ENCODE measurements at regions not wholly inside any gene's neighbourhood (a gene's known extent, or its start where the extent isn't known, plus 50 kb on each side); places are given as distances from the start of the nearest gene placed in this dataset.

DNA sequence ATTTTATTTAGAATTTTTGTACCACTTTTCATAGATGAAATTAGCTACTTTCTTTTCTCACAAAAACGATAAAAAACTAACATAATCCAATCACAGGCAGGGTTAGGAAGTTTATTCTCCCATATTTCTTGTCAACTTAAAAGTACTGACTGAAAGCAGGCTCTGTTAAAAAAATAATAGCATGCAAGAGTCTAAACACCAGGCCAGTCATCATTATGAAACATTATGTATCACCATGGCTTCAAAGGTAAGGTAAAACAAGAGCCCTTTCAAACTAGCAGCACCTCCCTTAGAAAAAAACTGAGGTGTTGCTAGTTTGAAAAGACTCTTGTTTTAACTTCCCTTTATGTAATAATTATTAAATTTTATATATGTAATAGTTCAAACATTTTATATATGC lies 848.0 kb downstream of the RNF144A start:
- Mint-ChIP-seq H3K9me3 (peaks cover 27% of the 10 kb centered on the region), H3K27me3 (no peaks in the 10 kb centered on the region), H3K4me1 (ENCODE audit: low read depth) (no peaks in the 10 kb centered on the region), H3K4me3 (no peak overlapping the region), H3K27ac (no peak overlapping the region), H3K36me3 (ENCODE audit: low read depth) (peaks cover 21% of the 10 kb centered on the region)
- intact Hi-C loops (cut with micrococcal nuclease) = no loop called here

DNA sequence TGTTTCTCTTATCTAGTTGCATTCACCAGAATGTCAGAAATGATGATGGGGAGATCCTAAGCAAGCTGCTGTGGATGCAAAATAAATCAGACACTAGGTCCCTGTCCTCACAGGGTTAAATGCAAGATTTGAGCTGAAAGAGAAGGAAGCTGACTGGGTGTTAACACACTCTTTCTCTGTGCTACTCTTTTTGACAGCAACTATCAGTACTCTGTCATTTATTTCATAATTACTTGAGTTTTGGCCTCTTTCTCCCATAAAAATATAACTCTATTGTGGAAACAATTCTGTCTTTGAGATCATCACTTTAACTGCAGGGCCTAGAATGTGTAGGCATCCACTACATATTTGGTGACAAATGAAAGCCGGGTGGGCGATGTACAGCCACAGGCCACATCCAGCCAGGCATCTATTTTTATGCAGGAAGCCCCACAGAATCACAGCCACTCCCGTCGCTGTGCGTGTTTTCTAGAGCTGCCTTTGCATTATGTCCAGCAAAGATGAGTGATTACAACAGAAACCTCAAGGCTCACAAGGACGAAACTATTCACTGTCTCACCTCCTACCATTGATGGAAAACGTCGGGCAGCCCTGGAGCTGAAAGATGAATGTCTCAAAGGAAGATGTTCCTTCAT lies 849.0 kb downstream of the RNF144A start:
- Mint-ChIP-seq H3K4me1 (ENCODE audit: low read depth) (no peaks in the 10 kb centered on the region), H3K27ac (no peak overlapping the region), H3K9me3 (peaks cover 27% of the 10 kb centered on the region), H3K4me3 (no peak overlapping the region), H3K36me3 (ENCODE audit: low read depth) (peaks cover 21% of the 10 kb centered on the region), H3K27me3 (no peaks in the 10 kb centered on the region)
- intact Hi-C loops (cut with micrococcal nuclease) = no loop called here

DNA sequence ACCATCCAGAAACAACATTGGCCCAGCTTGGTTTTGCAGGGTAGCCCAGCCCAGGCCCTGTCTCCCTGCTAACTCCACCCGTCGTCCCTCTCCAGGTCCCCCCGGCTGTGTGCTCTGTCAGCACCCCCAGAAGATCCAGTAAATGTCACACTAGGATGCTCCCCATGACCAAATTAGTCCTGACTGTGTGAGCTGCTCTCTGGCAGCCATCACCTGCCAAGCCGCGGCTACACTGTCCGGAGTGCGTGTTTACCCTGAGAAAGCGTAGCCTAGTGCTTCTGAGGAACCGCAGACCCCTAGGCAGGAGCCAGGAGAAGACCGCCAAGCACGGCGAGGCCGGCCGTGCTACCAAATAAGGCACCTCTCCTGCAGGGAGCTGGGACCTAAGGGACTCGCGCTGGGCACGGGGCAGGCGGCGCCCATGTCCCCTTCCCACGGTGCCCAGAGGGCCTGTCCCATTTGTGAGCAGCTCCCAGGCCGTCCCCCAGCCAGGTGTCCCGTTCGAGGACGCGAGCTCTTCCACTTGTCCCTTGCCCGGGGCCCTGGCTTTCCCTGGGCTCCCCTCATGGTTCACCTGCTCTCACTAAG lies 849.9 kb downstream of the RNF144A start:
- Mint-ChIP-seq H3K9me3 (peaks cover 27% of the 10 kb centered on the region), H3K27me3 (no peaks in the 10 kb centered on the region), H3K4me1 (ENCODE audit: low read depth) (peaks cover 5% of the 10 kb centered on the region), H3K4me3 (no peak overlapping the region), H3K27ac (no peak overlapping the region), H3K36me3 (ENCODE audit: low read depth) (peaks cover 21% of the 10 kb centered on the region)
- intact Hi-C loops (cut with micrococcal nuclease) = no loop called here

DNA sequence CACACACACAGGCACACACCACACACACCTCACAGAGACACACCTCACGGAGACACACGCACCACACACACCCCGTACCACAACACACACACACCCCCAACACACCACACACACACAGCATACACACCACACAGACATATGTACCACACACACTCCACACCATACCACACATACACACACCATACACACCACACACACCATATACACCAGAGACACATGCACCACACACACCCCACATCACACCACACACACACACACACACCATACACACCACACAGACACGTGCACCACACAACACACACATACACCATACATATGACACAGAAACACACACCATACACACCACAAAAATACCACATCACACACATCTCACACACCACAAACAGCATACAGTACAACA lies 850.7 kb downstream of the RNF144A start:
- Mint-ChIP-seq H3K27me3 (no peaks in the 10 kb centered on the region), H3K4me3 (no peak overlapping the region), H3K27ac (no peak overlapping the region), H3K4me1 (ENCODE audit: low read depth) (peaks cover 8% of the 10 kb centered on the region), H3K9me3 (peaks cover 19% of the 10 kb centered on the region), H3K36me3 (ENCODE audit: low read depth) (peaks cover 14% of the 10 kb centered on the region)
- intact Hi-C loops (cut with micrococcal nuclease) = no loop called here

DNA sequence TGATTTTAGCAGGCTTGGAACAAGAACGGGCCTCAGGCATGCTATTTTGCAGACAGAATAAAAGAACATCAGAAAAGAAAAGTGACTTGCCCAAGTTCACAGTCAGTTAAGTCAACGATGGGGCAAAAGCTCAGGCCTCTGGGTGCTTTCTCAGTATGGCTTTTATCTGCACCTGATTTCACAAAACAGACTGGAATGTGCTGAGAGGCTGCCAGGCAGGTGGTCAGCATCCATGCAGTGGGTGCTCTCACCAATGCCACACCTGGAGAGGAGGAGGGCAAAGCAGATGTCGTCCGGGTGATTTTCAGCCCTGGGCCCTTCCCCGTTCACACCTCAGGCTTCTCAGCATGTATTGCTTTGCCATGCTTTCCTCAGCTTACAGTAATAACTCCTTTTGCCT lies 854.6 kb downstream of the RNF144A start:
- Mint-ChIP-seq H3K4me1 (ENCODE audit: low read depth) (peaks cover 31% of the 10 kb centered on the region), H3K27me3 (peaks cover 8% of the 10 kb centered on the region), H3K27ac (peak overlapping the region; percentile 11), H3K36me3 (ENCODE audit: low read depth) (no peaks in the 10 kb centered on the region), H3K4me3 (no peak overlapping the region), H3K9me3 (no peaks in the 10 kb centered on the region)
- intact Hi-C loops (cut with micrococcal nuclease) = loop anchor here (2.0 kb wide), 1 partner anchor 23 kb away; no protein-coding TSS in a partner anchor

DNA sequence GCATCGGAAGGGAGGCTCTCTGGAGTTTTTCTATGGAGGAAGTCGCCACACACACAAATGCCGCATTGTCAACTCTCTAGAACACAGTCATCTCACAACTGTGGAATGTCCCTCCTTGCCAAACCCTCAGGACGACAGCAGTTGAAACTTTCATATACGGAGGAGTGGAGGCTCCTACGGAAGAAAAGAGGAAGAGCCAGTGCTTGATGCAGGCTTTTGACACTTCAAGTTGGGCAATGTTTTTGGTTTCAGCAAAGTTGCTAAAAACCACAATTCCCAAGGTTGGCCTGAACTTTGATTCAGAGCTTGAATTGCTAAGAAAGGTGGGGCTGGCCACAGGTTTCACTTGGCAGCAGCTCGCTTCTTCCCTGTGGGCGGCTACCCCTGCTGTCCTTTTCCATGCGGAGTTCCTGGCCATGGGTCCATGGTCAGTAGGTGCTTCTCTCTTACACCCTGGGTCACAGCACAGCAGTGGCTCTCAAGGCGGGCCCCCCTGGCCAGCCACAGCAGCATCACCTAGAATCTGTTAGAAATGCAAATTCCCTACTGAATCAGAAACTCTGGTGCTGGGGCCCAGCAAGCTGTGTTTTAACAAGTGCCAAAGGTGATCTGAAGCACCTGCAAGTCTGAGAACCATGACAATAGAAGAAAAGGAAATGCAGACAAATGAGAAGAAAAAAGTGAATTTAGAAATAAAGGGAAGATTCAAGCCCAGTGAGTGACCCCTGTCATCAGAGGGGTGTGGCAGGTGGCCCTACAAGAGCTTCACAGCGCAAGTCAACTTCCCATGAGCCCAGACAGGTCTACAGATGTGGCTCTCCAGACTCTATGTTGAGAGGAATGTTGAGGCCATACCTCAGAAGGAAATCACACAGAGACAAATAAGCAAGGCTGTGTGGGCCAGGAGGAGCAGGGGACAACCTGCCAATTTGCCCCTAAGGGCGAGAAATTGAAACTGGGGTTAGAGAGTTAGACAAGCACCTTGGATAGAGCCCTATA lies 856.4 kb downstream of the RNF144A start:
- Mint-ChIP-seq H3K4me1 (ENCODE audit: low read depth) (peaks cover 31% of the 10 kb centered on the region), H3K27me3 (peaks cover 13% of the 10 kb centered on the region), H3K27ac (peak overlapping the region; percentile 89), H3K4me3 (peak overlapping the region; percentile 58), H3K36me3 (ENCODE audit: low read depth) (no peaks in the 10 kb centered on the region), H3K9me3 (no peaks in the 10 kb centered on the region)
- intact Hi-C loops (cut with micrococcal nuclease) = loop anchor here (2.0 kb wide), 1 partner anchor 21 kb away; no protein-coding TSS in a partner anchor

DNA sequence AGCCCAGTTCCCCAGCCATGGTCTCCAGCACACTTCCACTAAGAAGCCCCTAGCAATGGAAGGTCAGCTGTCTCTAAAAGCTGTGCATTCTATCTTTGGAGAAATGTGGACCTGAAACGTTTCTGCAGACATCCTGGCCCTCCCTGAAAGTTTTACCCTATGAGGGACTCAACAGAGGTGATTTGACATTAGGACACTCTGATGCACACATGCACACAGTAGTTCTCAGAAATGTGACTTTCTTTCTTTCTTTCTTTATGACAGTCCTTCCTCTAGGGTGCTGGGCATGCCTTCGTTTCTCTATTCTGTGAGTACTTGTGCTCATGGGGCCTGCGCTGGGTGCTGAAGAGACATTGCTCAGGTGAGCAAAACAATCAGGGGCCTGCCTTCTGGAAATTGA lies 857.3 kb downstream of the RNF144A start:
- intact Hi-C loops (cut with micrococcal nuclease) = no loop called here
- H3K27ac Mint-ChIP-seq = peak overlapping the region; percentile 89
- H3K27me3 Mint-ChIP-seq = peaks cover 13% of the 10 kb centered on the region
- no peak overlapping the region for H3K4me3 Mint-ChIP-seq
- H3K36me3 Mint-ChIP-seq (ENCODE audit: low read depth) = no peaks in the 10 kb centered on the region
- H3K9me3 Mint-ChIP-seq = no peaks in the 10 kb centered on the region
- H3K4me1 Mint-ChIP-seq (ENCODE audit: low read depth) = peaks cover 31% of the 10 kb centered on the region

DNA sequence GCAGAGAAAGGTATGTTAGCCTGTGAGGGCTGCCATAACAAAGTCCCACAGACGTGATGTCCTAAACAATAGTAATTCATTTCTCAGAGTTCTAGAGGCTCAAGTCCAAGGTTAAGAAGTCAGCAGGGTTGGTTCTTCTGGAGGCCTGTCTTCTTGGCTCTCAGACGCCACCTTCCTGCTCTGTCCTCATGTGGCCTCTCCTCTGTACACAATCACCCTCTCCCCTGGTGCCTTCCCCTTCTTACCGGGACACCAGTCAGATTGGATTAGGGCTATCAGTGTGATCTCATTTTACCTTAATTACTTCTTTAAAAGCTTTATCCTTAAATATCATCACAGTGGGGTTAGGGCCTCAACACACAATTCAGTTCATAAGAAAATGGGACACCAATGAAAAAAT lies 860.5 kb downstream of the RNF144A start:
- H3K27ac Mint-ChIP-seq = peak overlapping the region; percentile 11
- H3K4me1 Mint-ChIP-seq (ENCODE audit: low read depth) = peaks cover 28% of the 10 kb centered on the region
- H3K27me3 Mint-ChIP-seq = peaks cover 14% of the 10 kb centered on the region
- H3K4me3 Mint-ChIP-seq = no peak overlapping the region
- H3K36me3 Mint-ChIP-seq (ENCODE audit: low read depth) = no peaks in the 10 kb centered on the region
- intact Hi-C loops (cut with micrococcal nuclease) = no loop called here
- H3K9me3 Mint-ChIP-seq = no peaks in the 10 kb centered on the region

DNA sequence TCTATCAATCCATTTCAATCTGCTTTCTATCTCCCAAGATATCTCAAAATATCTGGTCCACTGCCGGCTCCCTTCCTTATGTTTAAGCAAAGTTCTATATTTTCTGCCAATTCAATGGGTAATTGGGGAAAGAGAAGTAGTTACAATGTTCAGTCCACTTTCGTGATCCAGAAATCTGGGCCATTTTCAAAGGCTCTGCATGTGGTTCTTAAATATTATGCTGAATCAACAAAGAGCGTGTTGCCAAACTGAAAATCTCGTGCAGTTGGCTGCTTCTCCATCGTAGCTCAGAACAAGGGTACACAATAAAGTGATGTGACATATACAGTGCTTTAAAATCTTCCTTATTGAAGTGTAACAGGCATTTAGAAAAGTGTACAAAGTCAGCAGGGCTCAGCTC lies 863.1 kb downstream of the RNF144A start:
- no peaks in the 10 kb centered on the region for H3K9me3 Mint-ChIP-seq
- peaks cover 9% of the 10 kb centered on the region for H3K4me1 Mint-ChIP-seq (ENCODE audit: low read depth)
- peaks cover 18% of the 10 kb centered on the region for H3K27me3 Mint-ChIP-seq
- no peak overlapping the region for H3K4me3 Mint-ChIP-seq
- H3K27ac Mint-ChIP-seq = no peak overlapping the region
- H3K36me3 Mint-ChIP-seq (ENCODE audit: low read depth) = no peaks in the 10 kb centered on the region
- intact Hi-C loops (cut with micrococcal nuclease) = no loop called here

DNA sequence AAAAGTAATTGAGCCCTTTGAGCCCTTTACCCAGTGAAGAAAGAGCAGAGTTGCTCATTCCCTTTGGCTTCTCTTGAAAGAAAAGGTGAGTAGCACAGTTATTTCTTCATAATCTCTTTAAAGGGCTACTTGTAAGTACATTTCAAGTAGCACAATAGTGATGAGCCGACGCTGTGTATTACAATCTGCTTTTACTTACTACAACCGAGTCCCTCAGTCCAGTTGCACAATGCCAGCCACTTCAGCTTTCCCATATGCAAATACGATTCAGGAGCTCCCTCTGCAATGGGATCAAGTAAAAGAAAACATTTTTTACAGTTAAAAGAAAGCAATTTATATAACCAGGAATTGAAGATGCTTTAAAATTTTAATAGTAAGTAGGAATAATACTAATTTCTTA lies 868.5 kb downstream of the RNF144A start:
- Mint-ChIP-seq H3K27ac (no peak overlapping the region), H3K4me3 (no peak overlapping the region)
- intact Hi-C loops (cut with micrococcal nuclease) = no loop called here

DNA sequence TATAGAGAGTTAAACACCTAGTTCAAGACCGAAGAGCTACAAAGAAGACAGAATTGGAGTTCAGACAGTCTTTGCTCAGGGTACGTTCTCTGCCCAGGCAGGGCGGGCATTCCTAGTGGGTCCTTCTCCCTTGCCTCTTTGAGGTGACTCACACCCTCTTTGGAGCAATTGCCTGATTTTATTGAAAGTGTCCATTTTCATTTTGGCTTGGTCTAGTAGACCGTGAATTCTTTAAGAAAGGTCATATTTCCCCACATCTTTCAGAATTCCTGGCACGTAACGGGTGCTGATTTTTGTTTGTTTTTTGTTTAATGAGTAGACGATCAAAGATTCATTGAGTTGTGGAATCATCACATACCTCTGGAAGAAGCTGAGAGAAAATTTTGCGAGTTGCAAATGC lies 871.5 kb downstream of the RNF144A start:
- Mint-ChIP-seq H3K4me1 (ENCODE audit: low read depth) (no peaks in the 10 kb centered on the region), H3K9me3 (no peaks in the 10 kb centered on the region), H3K27ac (no peak overlapping the region), H3K27me3 (no peaks in the 10 kb centered on the region), H3K36me3 (ENCODE audit: low read depth) (no peaks in the 10 kb centered on the region), H3K4me3 (no peak overlapping the region)
- intact Hi-C loops (cut with micrococcal nuclease) = no loop called here

More for the DNA sequence above, 868.5 kb downstream of the RNF144A start:
- Mint-ChIP-seq H3K36me3 (ENCODE audit: low read depth) (no peaks in the 10 kb centered on the region), H3K4me1 (ENCODE audit: low read depth) (peaks cover 9% of the 10 kb centered on the region), H3K27me3 (peaks cover 5% of the 10 kb centered on the region), H3K9me3 (no peaks in the 10 kb centered on the region)

DNA sequence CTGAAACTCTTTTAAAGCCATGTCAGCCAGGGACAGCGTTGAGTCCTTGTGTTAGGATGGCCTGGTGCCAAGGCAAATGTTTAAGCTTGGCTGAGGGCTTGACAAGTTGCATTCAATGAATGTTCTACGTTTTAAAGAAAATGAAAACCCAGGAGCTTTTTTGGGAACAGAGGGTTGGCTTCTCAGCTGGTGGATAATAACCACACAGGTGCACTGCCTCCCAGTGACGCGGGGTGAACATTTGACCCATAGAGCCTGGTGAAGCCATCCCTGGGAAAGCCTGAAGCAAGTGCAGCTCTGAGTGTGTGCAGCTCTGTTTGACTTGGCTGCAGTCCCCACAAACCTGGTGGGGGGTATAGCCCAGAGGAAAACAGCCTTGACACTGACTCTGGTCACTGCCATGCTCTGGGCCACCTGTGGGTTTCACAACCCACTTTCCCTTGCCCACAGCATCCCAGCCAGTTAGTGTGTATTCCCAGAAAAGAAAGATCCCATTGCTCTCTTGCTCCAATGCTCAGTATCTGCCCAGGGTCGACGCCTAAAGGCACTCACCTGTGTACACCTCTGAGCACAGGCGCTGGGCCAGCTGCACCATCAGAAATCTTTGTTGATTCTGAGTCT lies 874.9 kb downstream of the RNF144A start:
- Mint-ChIP-seq H3K27ac (no peak overlapping the region), H3K36me3 (ENCODE audit: low read depth) (no peaks in the 10 kb centered on the region), H3K4me3 (no peak overlapping the region), H3K9me3 (no peaks in the 10 kb centered on the region), H3K27me3 (no peaks in the 10 kb centered on the region), H3K4me1 (ENCODE audit: low read depth) (peaks cover 29% of the 10 kb centered on the region)
- intact Hi-C loops (cut with micrococcal nuclease) = no loop called here

DNA sequence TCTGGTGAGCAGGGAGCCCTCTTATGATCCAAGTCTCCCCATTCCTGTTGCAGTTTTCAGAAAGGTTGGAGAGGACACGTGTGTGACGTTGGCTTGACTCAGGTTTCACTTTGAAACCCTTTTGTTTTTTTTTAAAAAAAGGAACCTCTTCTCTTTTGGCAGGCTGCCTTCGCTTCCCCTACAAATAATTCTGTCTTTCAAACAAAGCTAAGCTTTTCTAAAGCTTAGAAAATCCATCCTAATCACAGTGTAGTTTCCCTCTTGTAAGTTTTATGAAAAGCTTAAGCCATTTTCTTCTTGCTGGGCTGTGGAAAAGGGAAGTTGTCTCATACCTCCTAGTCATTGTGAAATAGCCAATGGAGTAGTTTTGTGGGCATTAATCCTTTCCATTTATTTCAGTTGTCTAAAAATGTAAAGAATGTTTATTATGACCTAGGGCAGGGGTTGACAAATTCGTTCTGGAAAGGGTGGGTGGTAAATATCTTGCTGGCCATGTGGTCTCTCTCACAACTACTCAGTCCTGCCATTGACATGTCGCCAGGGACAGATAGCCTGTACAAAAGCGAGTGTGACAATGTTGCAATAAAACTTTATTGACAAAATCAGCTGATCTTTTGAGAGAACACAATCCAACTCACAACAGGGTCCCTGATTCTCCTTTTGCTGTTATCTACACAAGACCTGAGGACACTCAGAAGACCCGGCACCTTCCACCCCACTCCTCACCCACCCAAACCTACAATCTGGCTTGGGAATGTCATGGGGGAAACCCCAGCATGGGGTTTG lies 878.8 kb downstream of the RNF144A start:
- Mint-ChIP-seq H3K27ac (peak overlapping the region; percentile 90), H3K4me3 (peak overlapping the region; percentile 61), H3K9me3 (peaks cover 10% of the 10 kb centered on the region), H3K36me3 (ENCODE audit: low read depth) (no peaks in the 10 kb centered on the region), H3K4me1 (ENCODE audit: low read depth) (peaks cover 30% of the 10 kb centered on the region), H3K27me3 (no peaks in the 10 kb centered on the region)
- intact Hi-C loops (cut with micrococcal nuclease) = loop anchor here (2.0 kb wide), 1 partner anchor 23 kb away; no protein-coding TSS in a partner anchor

Data from dendritic cell treated with granulocyte-macrophage colony-stimulating factor and Interleukin-4, amounts not matched to agents 40 ng/mL and 50 ng/mL, for 4 days (primary cell).